ENCODE measurements at regions not wholly inside any gene's neighbourhood (a gene's known extent, or its start where the extent isn't known, plus 50 kb on each side); places are given as distances from the start of the nearest gene placed in this dataset.

- TF ChIP-seq CTCF (IDR thresholded peaks at IDR 0.05 in 8 of 11, conservative IDR thresholded peaks at IDR 0.05 in 3 of 11) = no peak
- TF ChIP-seq POLR2AphosphoS5 (IDR thresholded peaks at IDR 0.05) = no peak
- no peak for TF ChIP-seq POLR2A (IDR thresholded peaks at IDR 0.05)
These were observed 192.1 kb downstream of the SETD4 start for GRCh38 chr21:35868005-35868868.

Measured in spleen (tissue), 7 donors.